A549 (cell line): ENCODE measurements at regions not wholly inside any gene's neighbourhood (a gene's known extent, or its start where the extent isn't known, plus 50 kb on each side); places are given as distances from the start of the nearest gene placed in this dataset.
"Not testable (repeated sequence)": the region's sequence is repeated elsewhere in the genome, so short reads cannot be mapped to it uniquely, and the experiment has no call there.

Experiments used
- CBX8 ChIP-seq: fragments of 200-600 bp; sonication (generic); IDR thresholded peaks from 2 replicates; pipeline ENCODE4 v1.6.1; 2016
- MAZ ChIP-seq: fragments of 150-350 bp; IDR thresholded peaks from 2 replicates; pipeline ENCODE4 v1.6.1; 2014; ENCODE audit warnings: antibody characterized with exemption, low read depth, low read length, borderline replicate concordance
- TF ChIP-seq, protein P1 (sequence below): fragments of >200 bp; sonication (Bioruptor Twin); formaldehyde crosslinking; IDR thresholded peaks from 3 replicates; pipeline ENCODE4 v1.5.1; 2016

- TF ChIP-seq MAZ, CBX8: not testable (repeated sequence)
- TF ChIP-seq, protein P1, sequence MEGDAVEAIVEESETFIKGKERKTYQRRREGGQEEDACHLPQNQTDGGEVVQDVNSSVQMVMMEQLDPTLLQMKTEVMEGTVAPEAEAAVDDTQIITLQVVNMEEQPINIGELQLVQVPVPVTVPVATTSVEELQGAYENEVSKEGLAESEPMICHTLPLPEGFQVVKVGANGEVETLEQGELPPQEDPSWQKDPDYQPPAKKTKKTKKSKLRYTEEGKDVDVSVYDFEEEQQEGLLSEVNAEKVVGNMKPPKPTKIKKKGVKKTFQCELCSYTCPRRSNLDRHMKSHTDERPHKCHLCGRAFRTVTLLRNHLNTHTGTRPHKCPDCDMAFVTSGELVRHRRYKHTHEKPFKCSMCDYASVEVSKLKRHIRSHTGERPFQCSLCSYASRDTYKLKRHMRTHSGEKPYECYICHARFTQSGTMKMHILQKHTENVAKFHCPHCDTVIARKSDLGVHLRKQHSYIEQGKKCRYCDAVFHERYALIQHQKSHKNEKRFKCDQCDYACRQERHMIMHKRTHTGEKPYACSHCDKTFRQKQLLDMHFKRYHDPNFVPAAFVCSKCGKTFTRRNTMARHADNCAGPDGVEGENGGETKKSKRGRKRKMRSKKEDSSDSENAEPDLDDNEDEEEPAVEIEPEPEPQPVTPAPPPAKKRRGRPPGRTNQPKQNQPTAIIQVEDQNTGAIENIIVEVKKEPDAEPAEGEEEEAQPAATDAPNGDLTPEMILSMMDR = not testable (repeated sequence)
These were observed 92.1 kb upstream of the PALMD start for GRCh38 chr1:99553819-99554218.
